GM19452 (cell line): ENCODE measurements at regions not wholly inside any gene's neighbourhood (a gene's known extent, or its start where the extent isn't known, plus 50 kb on each side); places are given as distances from the start of the nearest gene placed in this dataset.

Experiments used
- ATAC-seq: cut with Tn5 transposase; IDR thresholded peaks from one replicate; pipeline ENCODE4 v1.9.1; 2021; ENCODE audit not compliant: unreplicated experiment

DNA sequence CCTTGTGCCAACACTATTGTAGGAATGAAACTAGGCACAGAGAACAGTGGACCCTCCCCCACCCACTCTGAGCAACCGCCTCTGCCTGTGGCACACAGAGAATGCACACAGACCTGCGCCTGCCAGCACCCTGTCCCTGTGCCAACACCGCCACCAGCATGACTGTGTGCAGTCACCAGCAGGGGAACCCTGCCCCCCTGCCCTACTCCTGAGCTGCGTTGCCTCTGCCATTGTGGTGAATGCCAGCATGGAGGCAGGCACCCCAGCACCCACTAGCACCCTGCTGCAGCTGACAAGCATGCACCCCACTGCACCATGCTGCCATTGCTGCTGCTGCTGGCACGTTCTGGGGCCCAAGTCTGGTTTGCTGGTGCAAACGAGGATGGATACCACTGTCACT lies 94.4 kb upstream of the PRLR start:
- no peak for ATAC-seq

DNA sequence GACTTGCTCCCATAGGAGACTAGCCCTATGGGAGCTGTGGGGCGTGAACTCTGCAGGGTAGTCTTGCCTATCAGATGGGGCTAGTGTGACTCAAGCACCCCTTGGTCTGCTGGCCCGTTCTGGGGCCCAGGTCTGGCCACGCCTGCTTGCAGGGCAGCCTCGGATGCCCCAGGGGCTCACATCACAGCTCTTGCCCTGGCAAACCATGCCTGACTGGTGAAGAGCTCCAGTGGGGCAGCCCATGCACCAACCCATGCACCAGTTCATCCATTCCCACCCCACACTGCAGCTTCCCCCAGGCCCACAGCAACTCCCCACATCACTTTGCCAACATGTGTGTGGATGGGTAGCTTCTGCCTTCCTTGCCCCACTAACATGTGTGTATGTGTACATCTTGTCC lies 93.9 kb upstream of the PRLR start:
- no peak for ATAC-seq

DNA sequence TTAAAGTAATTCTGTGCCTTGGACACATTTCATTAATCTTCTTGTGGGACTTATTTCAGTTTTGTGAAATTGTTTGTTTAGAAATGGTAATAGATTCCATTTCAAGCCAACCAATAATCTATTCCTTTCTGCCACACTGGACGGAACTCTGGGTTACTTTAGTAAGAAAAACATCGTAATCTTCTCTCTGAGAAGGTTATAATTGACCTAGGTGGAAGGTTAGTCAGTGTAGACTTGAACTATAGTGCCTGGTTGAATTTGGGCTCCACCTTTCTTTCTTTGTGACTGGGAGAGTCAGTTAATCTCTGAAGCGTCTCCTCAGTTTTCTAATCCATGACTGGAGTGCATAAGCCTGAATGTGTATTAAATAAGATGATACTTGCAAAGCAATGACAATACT lies 89.7 kb upstream of the PRLR start:
- ATAC-seq, result peak; percentile 27

DNA sequence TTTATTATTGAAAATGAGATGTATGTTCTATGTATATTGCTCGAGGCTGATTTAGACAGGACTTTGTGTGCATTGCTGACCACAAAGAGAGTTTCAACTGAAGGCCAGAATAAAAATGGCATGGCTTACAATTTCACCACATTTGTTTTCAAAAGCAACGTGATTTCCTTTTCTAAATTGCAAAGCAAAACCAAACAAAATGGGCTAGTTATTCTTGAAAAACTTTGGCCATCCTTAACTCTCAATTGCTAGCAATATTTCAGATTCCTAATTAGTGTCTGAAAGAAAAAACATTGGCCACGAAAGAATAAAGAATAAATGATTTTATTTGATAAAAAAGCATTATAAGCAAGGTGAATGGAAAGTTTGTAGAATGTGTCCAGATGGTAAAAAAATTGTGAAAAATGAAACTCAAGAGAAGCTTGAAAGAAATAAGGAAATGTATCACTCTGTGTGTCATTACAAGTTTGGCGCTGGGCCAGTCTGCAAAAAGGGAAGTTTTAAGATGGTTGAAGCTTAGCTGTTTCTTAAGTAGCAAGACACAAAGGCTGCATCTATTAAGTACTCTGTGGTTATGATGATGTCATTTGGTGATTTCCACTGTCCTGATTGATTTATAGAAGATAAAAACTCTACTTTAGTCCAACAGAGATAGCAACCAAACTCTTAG lies 89.2 kb upstream of the PRLR start:
- ATAC-seq, result peak; percentile 98

DNA sequence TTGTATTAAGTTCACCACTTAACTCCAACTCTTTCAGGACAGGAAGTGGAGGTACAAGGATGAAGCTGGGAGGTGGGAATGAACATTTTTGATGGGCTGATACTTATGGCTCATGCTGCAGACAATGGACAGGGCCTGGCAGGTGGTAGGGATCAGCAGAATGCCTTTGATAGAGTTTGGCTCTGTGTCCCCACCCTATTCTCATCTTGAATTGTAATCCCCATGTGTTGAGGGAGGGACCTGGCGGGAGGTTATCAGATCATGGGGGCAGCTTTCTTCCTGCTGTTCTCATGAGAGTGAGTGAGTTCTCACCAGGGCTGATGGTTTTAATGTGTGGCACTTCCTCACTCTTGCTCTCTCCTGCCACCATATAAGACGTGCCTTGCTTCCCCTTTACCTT lies 87.3 kb upstream of the PRLR start:
- no peak for ATAC-seq

DNA sequence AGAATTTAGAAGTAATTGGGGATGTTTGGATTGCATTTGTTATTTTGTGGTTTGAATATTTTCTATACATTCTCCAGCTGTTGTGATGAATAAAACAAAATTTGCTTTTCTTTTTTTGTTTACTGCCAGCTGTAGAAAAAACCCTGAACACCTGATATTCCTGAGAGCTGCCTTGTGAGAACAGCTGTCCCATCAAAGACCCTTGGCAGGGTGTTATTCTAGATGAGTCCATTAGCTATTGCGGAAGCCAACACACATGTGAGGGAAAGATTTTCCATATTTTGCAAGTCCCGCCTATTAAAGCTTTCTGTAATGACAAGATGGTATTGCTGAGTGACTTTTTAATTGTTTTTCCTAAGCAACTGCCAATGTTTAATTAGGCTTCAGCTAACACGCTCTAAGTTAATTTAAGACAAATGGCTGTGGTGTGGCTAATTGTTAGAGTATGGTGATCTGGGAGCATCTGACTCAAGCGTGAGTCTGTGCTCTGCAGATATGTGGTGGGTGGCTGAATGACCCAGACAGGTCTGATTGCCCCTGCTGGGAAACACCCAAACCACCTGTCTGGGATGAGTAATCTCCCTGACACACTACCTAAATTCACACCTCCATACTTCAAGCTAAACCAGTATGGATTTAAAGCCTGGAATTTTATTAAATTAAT lies 86.5 kb upstream of the PRLR start:
- ATAC-seq, result no peak

DNA sequence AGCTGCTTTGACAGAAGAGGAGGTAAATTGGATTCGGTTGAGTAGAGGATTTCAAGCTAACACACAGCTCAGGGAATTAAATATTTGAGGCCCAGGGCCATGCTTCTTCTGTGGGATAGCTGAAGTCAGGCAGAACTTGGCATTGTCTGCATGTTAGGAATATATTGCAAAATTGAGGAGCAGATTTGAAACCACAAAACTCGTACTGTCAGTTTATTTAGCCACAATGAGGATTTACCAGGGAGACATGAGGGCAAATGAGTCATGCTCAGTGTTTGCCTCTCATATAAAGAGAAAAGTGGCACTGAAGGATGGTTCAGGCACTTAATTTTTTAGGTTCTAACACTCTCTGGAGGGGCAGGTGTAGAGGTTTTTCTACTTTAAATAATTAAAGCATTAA lies 83.0 kb upstream of the PRLR start:
- no peak for ATAC-seq

DNA sequence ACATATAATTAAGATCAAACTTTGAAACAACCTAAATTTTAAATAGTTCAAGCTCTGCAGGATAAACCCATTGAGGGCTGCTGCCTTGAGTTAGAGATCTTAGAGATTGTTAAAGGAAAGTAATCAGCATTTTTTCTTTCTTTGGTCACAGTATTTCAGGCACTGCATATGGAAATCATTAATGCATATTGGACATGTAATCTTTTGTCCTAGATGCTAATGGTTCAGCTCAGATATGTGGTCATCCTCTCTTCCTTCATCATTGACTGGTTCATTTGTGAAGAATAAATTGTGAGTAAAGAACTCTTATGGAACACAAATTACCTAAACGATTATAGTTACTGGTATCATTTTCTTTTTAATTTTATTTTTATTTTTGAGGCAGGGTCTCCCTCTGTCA lies 82.0 kb upstream of the PRLR start:
- ATAC-seq, result no peak

DNA sequence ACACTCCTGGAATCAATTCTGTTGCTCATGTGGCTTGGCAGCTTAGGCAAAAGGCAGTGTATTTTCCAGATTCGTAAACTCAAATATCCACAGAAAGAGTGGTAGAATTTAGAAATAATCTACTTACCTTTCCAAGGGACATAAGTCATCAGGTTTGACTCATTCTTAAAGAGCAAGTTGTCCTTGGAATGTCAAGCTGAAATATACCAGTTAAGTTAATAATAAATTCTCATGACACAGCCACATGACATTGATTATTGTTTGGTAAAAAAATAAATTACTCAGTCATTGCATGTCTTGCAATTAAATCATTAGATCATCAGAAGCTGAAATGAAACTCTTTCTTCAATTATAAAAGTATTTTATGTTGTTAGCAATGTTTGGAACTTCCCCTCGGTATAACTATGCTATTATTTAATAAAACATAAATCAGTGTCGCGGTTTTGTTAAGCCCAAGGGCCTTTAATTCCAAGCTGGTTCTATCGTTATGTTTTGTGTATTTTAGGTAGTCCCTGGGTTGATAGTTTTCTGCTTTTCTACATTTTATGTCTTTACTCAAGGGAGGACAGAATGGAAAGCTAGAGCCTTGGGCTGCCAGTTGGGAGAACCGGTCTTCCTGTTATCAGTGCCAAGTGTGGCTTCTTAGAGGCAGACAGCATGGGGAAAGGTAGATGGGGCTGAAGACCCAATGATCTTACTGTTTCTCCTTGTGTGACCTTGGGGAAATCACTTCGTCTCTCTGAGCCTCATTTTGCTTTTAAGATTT lies 79.3 kb upstream of the PRLR start:
- ATAC-seq, result no peak

DNA sequence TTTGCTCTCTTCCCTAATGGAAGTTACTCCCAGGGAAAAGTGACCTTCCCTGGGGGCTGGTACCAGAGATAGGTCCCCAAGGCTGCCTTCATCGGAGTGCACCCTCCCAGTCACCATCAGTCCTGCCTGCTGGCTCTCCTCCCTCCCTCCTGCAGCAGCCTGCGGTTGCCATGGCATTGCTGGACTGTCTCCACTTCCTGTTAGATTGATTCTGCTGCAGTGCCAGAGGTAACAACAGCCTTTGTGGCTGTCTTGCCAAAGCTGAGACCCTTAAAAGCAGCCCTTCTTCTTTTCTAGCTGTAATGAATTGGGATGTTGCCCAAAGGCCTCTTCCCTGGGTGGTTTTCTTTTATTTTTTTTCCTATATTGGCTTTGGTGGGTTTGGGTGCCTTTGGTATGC lies 78.1 kb upstream of the PRLR start:
- peak; percentile 62 for ATAC-seq

DNA sequence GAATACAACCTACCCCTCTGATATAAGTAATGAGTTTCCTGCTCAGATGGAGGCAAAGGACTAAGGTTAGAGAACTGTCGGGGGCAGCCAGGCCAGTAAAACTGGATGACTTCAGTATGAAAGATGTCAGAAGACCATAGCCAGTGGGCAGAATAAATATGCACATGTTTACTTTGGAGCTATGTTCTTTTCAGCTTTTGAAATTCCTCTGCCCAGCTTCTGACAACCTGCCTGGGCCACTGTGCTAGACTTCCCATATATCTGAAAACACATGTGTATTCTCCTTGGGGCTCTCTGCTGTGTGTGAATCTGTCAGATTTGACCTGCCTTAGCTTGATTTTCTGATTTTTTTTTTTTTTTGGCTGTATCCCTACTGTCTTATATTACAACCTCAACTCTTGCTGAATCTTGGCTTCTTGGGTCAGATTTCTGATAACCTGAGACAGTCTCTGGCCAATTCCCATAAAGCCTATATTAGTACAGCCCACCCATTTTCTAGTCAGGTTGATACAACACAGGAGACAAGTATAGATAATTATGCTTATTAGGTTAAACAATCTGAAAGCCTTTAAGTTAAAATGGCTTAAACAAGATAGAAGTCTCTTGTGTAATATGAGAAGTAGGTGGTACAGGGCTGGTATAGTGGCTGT lies 76.6 kb upstream of the PRLR start:
- ATAC-seq, result no peak

DNA sequence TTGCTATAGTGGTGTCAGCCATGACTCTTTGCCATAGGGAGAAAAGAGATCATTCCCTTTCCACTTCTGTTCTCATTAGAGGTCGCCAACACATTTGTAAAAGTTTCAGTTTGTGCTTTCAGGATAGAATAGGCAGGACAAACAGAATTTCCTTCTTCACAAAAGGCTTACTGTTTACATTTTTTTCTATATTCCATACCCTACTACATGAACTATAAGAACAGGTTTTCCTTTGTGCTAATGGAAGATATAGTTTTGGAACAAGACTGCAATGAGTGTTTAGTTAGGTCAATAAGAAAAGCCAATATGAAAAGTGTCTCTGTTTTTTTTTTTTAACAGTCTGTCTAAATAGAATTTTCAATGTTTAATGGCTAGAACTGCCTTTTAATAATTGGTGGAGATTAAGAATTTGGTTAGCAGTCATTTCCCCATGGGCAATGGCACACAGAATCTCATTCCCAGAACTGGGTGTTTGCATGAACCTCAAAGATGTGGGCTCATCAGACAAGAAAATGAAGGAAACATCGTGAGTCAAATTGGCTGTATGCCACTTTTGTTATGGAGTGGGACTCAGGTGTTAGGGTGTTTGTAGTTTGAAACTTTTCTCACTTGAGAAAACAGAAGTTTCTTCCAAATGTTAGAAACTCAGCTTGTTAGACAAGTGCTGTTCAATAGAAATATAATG lies 75.2 kb upstream of the PRLR start:
- no peak for ATAC-seq

DNA sequence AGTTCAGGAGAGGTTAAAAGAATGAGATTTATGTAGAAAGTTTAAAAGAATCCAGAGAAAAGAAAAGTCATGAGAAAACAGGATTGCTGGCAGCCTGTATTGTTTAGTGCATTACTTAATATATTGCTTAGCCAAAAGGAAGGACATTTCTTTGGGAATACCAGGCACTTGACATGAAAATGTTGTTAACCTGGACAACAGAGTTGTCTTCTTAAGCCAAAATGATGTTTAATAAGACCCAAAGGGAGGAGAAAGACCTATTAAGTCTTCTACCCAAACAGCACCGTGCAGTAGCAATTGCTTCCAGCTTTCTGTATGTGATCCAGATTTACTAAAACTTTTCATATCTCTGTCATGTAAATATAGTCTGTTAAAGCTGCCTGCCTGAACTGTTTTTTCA lies 74.0 kb upstream of the PRLR start:
- no peak for ATAC-seq

DNA sequence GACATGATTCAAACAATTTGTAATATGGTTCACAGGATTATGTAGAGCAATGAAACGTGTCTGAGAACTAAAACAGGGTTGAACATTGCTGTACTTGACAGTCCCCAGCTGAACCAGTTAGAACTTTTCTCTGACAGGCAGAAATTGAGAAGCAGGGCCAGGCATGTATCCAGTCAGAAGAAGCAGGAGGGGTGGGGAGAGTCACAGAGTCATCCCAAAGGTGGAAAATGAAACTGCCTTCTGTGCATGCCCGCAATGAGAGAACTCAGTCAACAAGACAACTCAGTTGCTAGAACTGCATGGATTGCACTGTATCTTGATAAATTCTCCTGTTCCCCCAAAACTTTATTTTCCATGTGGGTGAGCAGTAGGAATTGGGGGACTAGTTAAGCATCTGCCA lies 72.9 kb upstream of the PRLR start:
- peak; percentile 44 for ATAC-seq

DNA sequence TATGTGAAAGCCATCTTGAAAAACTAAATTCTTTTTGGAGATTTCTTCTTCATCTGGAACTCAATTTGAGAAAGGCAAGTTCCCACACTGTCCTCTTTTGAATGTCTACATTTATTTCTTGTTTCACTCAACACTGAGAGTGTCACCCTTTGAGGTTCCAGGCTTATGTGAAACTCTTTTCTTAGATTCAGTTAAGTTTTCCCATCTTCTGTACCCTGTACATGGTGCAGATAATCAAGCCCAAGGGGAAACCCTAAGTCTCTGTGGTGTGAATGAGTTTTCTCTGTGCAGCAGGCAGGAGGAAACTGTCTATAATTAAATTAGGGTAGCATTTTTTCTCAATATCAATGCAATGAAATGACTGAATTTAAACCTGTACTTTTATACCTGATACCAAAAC lies 72.3 kb upstream of the PRLR start:
- peak; percentile 92 for ATAC-seq

DNA sequence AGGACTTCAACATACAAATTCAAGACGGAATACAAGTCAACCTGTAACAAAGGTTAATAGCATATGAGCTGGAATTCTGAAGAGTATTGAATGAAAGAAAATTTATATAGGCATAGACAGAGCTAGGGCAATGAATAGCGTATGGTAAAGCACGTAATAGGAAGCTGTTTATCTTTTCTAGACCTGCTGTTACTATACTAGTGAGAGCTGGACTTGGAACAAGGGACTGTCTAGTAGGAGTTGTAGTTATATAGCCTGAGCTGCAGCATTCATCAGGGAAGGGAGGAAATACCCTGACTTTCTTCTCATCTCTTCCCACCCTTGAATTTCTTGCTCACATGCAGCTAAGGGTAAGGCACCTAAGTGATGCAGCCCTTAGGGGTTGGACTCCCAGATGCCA lies 67.5 kb upstream of the PRLR start:
- ATAC-seq, result no peak

DNA sequence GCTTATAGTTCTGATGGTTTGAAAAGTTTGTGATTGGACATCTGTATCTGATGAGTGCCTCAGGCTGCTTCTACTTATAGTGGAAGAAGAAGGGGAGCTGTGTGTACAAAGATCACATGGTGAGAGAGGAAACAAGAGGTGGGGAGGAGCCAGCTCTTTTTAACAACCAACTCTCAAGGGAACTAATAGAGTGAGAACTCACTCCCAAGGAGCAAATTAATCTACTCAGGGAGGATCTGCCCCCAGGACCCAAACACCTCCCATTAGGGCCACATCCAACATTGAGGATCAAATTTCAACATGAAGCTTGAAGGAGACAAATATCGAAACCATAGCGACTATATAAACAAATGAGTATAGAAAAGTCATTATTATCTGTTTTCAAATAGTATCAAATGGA lies 64.7 kb upstream of the PRLR start:
- no peak for ATAC-seq

DNA sequence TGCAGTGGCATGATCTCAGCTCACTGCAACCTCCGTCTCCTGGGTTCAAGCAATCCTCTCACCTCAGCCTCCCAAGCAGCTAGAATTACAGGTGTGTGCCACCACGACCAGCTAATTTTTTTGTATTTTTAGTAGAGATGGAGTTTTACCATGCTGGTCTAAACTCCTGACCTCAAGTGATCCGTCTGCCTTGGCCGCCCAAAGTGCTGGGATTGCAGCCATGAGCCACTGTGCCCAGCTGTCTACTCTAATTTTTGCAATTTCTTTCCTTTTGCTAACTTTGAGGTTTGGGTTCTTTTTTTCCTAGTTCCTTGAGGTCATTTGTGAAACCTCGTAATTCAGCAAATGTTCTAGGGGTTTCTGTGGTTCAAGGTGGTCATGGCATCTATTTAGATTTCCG lies 63.7 kb upstream of the PRLR start:
- ATAC-seq, result no peak

DNA sequence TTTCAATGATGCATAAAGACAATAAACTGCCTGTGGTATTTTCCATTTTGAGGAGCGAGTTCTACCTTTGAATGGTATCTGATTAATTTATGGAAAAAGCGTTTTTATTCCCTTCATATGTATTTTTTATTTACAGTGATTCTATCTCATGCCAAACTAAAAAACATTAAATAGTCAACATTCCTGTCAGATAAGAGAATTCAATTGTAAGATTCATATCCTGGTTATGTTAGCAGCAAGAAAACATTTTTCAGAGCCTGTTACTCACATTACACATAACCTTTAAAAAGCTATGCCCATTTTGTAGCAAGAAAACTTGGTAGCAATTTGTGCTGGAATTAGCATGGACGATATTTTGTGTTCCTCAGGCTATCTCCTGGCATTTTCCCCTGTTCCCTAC lies 55.1 kb upstream of the PRLR start:
- no peak for ATAC-seq

DNA sequence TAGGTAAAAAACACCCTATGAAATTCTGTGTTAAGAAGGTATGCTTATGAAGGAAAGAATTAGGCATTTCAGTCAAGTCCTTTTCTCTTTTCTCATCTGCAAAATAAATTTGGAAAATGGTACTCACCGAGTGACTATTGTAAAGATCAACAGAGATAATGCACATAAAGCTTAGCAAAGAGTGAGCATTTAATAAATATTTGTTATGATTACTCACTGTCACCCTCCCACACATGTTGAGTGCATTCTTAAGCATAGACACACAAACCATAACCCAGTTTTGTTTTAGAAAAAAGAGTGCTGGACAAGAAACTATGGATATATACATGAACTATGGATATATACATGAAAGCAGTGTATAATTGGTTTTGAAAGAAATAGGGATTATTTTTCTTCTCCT lies 54.7 kb upstream of the PRLR start:
- ATAC-seq, result no peak

DNA sequence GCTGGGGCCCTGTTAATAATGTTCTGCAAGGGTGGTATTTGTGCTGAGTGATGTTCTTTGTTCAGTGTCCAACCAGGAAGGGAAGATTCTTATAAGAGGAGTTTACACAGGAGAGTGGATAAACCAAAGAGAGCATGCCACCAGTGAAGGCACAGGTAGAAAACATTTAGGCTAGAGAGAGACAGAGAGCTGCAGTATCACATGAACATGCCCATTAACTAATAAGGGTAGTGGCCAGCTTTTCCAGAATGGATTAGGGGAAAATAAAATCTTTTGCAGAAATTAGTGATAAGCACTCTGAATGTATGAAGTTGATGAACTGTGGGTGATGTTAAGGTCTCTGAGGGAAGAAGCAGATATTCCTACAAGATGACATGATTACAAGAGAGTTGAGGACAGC lies 54.1 kb upstream of the PRLR start:
- no peak for ATAC-seq
